ENCODE measurements at regions not wholly inside any gene's neighbourhood (a gene's known extent, or its start where the extent isn't known, plus 50 kb on each side); places are given as distances from the start of the nearest gene placed in this dataset.
"Not testable (repeated sequence)": the region's sequence is repeated elsewhere in the genome, so short reads cannot be mapped to it uniquely, and the experiment has no call there.

- no peak overlapping the region for H3K27ac ChIP-seq
- no peaks in the 10 kb centered on the region for H3K36me3 ChIP-seq
- H3K4me3 ChIP-seq: no peak overlapping the region
- no peaks in the 10 kb centered on the region for H3K27me3 ChIP-seq
- no peaks in the 10 kb centered on the region for H3K9me3 ChIP-seq
- TF ChIP-seq EP300 (IDR thresholded peaks at IDR 0.05) (no peak), CTCF (IDR thresholded peaks at IDR 0.05) (no peak), POLR2A (IDR thresholded peaks at IDR 0.05) (no peak)
- no peak for DNase-seq (ENCODE audit: low spot score in 2 of 2)
- no peaks in the 10 kb centered on the region for H3K4me1 ChIP-seq
Measured at GRCh38 chr12:65673732-65674131, 150.6 kb upstream of the HMGA2 start.

GRCh38 chr12:65675141-65675621, 149.1 kb upstream of the HMGA2 start:
- DNase-seq (ENCODE audit: low spot score in 2 of 2): no peak
- TF ChIP-seq CTCF (IDR thresholded peaks at IDR 0.05): no peak
- TF ChIP-seq POLR2A (IDR thresholded peaks at IDR 0.05): no peak
- no peak for TF ChIP-seq EP300 (IDR thresholded peaks at IDR 0.05)
- Histone ChIP-seq H3K9me3 (no peaks in the 10 kb centered on the region), H3K27me3 (no peaks in the 10 kb centered on the region), H3K4me1 (no peaks in the 10 kb centered on the region), H3K4me3 (no peak overlapping the region), H3K27ac (no peak overlapping the region), H3K36me3 (no peaks in the 10 kb centered on the region)
- WGBS, 2 donors: 53 to 57% methylated on average over 1 of the region's 1 CpG

- 90 to 92% methylated on average over 4 of the region's 4 CpGs for WGBS, 2 donors
- DNase-seq (ENCODE audit: low spot score in 2 of 2); H3K27me3 ChIP-seq; H3K4me3 ChIP-seq; H3K36me3 ChIP-seq; H3K27ac ChIP-seq; H3K4me1 ChIP-seq; H3K9me3 ChIP-seq: not testable (repeated sequence)
Measured at GRCh38 chr12:65678172-65678571, 146.1 kb upstream of the HMGA2 start.

GRCh38 chr12:65681226-65681625, 143.1 kb upstream of the HMGA2 start:
- TF ChIP-seq EP300 (IDR thresholded peaks at IDR 0.05) (no peak), POLR2A (IDR thresholded peaks at IDR 0.05) (no peak), CTCF (IDR thresholded peaks at IDR 0.05) (no peak)
- H3K4me3 ChIP-seq: no peak overlapping the region
- 86 to 89% methylated on average over 1 of the region's 1 CpG for WGBS, 2 donors
- no peaks in the 10 kb centered on the region for H3K27me3 ChIP-seq
- H3K27ac ChIP-seq: no peak overlapping the region
- no peaks in the 10 kb centered on the region for H3K4me1 ChIP-seq
- no peak for DNase-seq (ENCODE audit: low spot score in 2 of 2)
- H3K9me3 ChIP-seq: no peaks in the 10 kb centered on the region
- no peaks in the 10 kb centered on the region for H3K36me3 ChIP-seq

- no peaks in the 10 kb centered on the region for H3K4me1 ChIP-seq
- no peak overlapping the region for H3K27ac ChIP-seq
- no peaks in the 10 kb centered on the region for H3K36me3 ChIP-seq
- H3K4me3 ChIP-seq: no peak overlapping the region
- no peak for DNase-seq (ENCODE audit: low spot score in 2 of 2)
- H3K9me3 ChIP-seq: no peaks in the 10 kb centered on the region
- WGBS, 2 donors: 21% methylated on average over 3 of the region's 3 CpGs
- no peaks in the 10 kb centered on the region for H3K27me3 ChIP-seq
- TF ChIP-seq CTCF (IDR thresholded peaks at IDR 0.05) (no peak), EP300 (IDR thresholded peaks at IDR 0.05) (no peak), POLR2A (IDR thresholded peaks at IDR 0.05) (no peak)
Measured at GRCh38 chr12:65682112-65682511, 142.2 kb upstream of the HMGA2 start.

GRCh38 chr12:65684906-65685305, 139.4 kb upstream of the HMGA2 start:
- TF ChIP-seq CTCF (IDR thresholded peaks at IDR 0.05) (no peak), POLR2A (IDR thresholded peaks at IDR 0.05) (no peak), EP300 (IDR thresholded peaks at IDR 0.05) (no peak)
- no peak for DNase-seq (ENCODE audit: low spot score in 2 of 2)
- Histone ChIP-seq H3K4me3 (no peak overlapping the region), H3K4me1 (no peaks in the 10 kb centered on the region), H3K36me3 (no peaks in the 10 kb centered on the region), H3K9me3 (no peaks in the 10 kb centered on the region), H3K27ac (no peak overlapping the region), H3K27me3 (no peaks in the 10 kb centered on the region)
- 87 to 89% methylated on average over 2 of the region's 2 CpGs for WGBS, 2 donors
